ENCODE measurements at regions not wholly inside any gene's neighbourhood (a gene's known extent, or its start where the extent isn't known, plus 50 kb on each side); places are given as distances from the start of the nearest gene placed in this dataset.

DNA sequence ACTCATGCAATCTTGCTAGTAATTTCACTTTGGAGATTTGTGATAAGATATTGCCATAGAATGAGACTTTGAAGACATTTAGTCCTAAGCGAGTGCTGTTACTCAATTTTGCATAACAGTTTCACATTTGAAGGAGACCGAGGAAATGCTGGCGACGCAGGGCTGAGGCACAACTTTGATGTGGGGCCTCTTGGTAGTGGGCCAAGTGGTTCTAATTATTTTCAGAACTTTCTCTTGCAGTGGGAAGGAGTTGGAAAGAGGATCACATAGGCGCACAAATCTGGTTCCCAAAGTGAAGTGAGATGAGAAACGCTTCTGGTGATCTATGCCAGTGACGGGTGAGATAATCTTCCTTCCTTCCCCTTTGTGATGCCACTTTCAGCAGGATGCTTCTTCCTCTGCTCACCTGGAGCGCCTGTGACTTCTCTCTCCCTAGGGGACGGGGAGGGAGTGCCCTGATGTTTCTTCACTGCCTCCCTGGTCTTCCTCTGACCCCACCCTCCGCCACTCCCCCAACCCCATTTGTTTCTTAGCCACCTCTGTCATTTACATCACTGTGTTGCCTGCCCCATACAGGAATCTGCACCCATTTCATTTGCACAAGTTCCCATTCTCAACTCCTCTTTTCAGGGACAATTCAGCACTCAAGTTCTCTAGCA is 138.9 kb upstream of the MID1 start:
- TF ChIP-seq, protein P1, sequence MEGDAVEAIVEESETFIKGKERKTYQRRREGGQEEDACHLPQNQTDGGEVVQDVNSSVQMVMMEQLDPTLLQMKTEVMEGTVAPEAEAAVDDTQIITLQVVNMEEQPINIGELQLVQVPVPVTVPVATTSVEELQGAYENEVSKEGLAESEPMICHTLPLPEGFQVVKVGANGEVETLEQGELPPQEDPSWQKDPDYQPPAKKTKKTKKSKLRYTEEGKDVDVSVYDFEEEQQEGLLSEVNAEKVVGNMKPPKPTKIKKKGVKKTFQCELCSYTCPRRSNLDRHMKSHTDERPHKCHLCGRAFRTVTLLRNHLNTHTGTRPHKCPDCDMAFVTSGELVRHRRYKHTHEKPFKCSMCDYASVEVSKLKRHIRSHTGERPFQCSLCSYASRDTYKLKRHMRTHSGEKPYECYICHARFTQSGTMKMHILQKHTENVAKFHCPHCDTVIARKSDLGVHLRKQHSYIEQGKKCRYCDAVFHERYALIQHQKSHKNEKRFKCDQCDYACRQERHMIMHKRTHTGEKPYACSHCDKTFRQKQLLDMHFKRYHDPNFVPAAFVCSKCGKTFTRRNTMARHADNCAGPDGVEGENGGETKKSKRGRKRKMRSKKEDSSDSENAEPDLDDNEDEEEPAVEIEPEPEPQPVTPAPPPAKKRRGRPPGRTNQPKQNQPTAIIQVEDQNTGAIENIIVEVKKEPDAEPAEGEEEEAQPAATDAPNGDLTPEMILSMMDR (IDR thresholded peaks at IDR 0.05; ENCODE audit: insufficient read depth, low read length, poor library complexity, severe bottlenecking): no peak
- Histone ChIP-seq H3K36me3 (ENCODE audit: control insufficient read depth, insufficient read depth, low read length) (no peaks in the 10 kb centered on the region), H3K27me3 (replicated peaks; ENCODE audit: control insufficient read depth, insufficient read depth, low read length) (no peaks in the 10 kb centered on the region), H3K4me3 (replicated peaks; ENCODE audit: low read depth, low read length) (no peak overlapping the region)
- no peak for DNase-seq (ENCODE audit: extremely low read depth, insufficient read length)

DNA sequence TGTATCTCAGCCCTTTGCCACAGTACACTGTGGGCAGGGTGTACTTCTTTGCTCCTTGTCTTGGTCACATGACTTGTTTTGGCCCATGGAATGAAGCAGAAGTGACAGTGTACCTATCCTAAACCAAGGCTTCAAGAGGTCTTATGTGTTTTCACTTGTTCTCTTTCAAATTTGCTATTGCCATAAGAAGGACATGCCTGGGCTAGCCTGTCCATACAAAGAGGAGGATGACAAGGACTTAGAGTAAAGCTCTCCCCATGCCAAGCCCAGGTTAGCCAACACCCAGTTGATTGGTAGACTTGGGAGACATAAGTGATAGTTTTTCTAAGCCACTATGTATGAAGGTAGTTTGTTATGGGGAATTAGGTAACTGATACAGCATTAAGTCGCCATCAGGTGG is 141.1 kb upstream of the MID1 start:
- DNase-seq (ENCODE audit: extremely low read depth, insufficient read length): no peak
- TF ChIP-seq, protein P1 (IDR thresholded peaks at IDR 0.05; ENCODE audit: insufficient read depth, low read length, poor library complexity, severe bottlenecking): no peak
- Histone ChIP-seq H3K27me3 (replicated peaks; ENCODE audit: control insufficient read depth, insufficient read depth, low read length) (no peaks in the 10 kb centered on the region), H3K36me3 (ENCODE audit: control insufficient read depth, insufficient read depth, low read length) (no peaks in the 10 kb centered on the region), H3K4me3 (replicated peaks; ENCODE audit: low read depth, low read length) (no peak overlapping the region)

DNA sequence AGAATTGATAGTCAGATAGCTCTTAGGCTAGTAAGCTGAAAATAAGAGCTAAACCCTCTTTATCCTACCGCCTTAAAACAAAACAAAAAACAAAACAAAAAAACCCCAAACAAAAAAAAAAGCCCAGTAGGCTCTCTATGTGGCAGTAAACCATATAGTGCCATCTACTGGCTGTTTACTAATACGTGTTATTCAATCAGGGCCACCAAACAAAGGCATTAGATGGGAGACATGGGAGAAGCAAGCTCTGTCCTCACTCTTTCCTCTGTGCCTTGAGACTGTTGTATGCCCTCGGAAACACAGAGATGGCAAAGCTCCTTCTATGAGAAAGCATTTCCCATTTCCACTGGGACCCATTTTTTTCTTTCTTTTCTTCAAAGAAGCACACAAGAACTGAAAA is 148.8 kb upstream of the MID1 start:
- TF ChIP-seq, protein P1 (IDR thresholded peaks at IDR 0.05; ENCODE audit: insufficient read depth, low read length, poor library complexity, severe bottlenecking): peak; percentile 71
- H3K27me3 ChIP-seq (replicated peaks; ENCODE audit: control insufficient read depth, insufficient read depth, low read length): no peaks in the 10 kb centered on the region
- H3K4me3 ChIP-seq (replicated peaks; ENCODE audit: low read depth, low read length): no peak overlapping the region
- no peak for DNase-seq (ENCODE audit: extremely low read depth, insufficient read length)
- H3K36me3 ChIP-seq (ENCODE audit: control insufficient read depth, insufficient read depth, low read length): no peaks in the 10 kb centered on the region

DNA sequence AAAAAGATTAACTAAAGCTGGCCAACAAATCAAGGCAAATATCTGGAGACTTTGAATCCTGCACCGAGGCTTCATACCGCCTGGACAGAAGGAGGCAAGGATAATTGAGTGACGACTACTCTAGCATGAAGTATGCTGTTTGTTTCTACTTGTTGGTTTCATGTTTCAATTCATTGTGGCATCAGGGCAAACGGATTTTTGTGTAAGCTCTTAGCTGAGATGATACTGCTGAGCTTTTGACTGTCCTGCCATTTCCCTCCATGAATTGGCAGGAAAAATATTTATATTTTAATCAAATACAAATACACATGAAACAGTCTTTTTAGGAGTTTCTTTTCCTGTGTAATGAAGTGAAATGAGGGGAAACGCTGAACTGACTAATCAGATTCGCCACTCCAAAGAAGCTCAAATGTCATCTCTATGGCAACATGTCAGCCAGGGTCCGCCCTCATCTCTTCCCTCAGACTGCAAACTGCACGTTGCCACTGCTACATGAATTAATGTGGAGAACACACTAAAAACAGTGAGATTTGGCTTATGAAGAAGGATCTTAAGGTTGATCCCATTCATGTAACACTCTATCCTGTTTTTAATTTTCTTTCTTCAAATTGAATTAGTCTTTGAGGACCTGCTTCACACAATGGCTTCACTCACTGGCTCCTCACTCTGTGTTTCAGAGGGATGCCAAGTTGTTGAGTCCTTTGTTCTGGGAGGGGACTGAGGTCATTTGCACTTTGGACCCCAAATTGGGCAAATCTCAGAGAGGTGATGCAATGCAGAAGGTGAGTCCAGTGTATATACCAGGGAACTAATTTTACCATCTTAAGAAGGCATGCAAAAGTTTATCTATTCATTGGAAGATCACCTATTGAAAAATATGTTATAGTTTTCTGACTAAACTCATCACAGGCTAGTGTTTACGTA is 149.6 kb upstream of the MID1 start:
- Histone ChIP-seq H3K4me3 (replicated peaks; ENCODE audit: low read depth, low read length) (no peak overlapping the region), H3K27me3 (replicated peaks; ENCODE audit: control insufficient read depth, insufficient read depth, low read length) (no peaks in the 10 kb centered on the region), H3K36me3 (ENCODE audit: control insufficient read depth, insufficient read depth, low read length) (no peaks in the 10 kb centered on the region)
- TF ChIP-seq, protein P1 (IDR thresholded peaks at IDR 0.05; ENCODE audit: insufficient read depth, low read length, poor library complexity, severe bottlenecking): no peak
- DNase-seq (ENCODE audit: extremely low read depth, insufficient read length): no peak

DNA sequence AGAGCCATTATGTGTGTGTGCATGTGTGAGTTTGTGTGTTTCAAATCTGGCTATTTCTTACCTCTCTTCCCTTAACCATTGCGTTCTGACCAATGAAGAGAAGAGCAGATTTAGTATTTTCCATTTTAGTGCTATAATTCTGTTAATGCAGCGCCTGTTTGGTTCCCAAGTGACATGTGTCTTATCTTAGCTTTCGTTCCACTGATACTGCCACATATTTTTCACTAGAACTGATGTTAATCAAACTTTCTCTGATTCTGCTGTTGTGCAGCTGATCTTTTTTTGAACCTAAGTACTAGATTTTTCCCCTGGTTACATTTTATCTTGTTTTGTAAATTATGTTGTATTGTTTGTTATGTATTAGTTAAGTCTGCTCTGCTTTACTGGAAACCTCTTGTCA is 152.9 kb upstream of the MID1 start:
- no peaks in the 10 kb centered on the region for H3K27me3 ChIP-seq (replicated peaks; ENCODE audit: control insufficient read depth, insufficient read depth, low read length)
- DNase-seq (ENCODE audit: extremely low read depth, insufficient read length): no peak
- no peaks in the 10 kb centered on the region for H3K36me3 ChIP-seq (ENCODE audit: control insufficient read depth, insufficient read depth, low read length)
- H3K4me3 ChIP-seq (replicated peaks; ENCODE audit: low read depth, low read length): no peak overlapping the region
- TF ChIP-seq, protein P1 (IDR thresholded peaks at IDR 0.05; ENCODE audit: insufficient read depth, low read length, poor library complexity, severe bottlenecking): no peak
